H1 (cell line): ENCODE measurements at regions not wholly inside any gene's neighbourhood (a gene's known extent, or its start where the extent isn't known, plus 50 kb on each side); places are given as distances from the start of the nearest gene placed in this dataset.

Experiments
- CTCF ChIA-PET: fragments of 300-600 bp; sonication (Branson Sonifier 250); formaldehyde crosslinking; loops from one replicate; lab custom pipeline; 2021; ENCODE audit not compliant: partially characterized antibody; lab: Charles Lee
- POLR2A ChIA-PET: fragments of 300-600 bp; sonication (Branson Sonifier 250); formaldehyde crosslinking; loops from one replicate; lab custom pipeline; 2021; ENCODE audit warnings: inconsistent platforms; ENCODE audit not compliant: partially characterized antibody; lab: Charles Lee
- DNase-seq, 2 experiments: peaks; one replicate each; pipeline versions ENCODE4 v3.0.0 to v3.0.0-alpha.2; 2010 to 2022; ENCODE audit warnings: low spot score in 2 of 2, low read depth in 1 of 2, mixed read lengths in 1 of 2
- FAIRE-seq: peaks from 2 replicates; lab custom pipeline; 2011; peaks lifted over from hg19 to GRCh38; lab: Jason Lieb, UNC
- H2AFZ ChIP-seq: 2 replicates; pipeline ENCODE4 v1.8.1; 2012; ENCODE audit warnings: low read length, inconsistent platforms
- H2AK5ac ChIP-seq: 2 replicates; pipeline ENCODE4 v1.6.1; 2013; ENCODE audit warnings: low read depth, low read length
- H2BK120ac ChIP-seq: replicated peaks from 2 replicates; pipeline ENCODE3; 2013; ENCODE audit warnings: low read depth, low read length, inconsistent platforms
- H2BK12ac ChIP-seq: 2 replicates; pipeline ENCODE4 v1.6.1; 2013; ENCODE audit warnings: low read depth, low read length
- H2BK15ac ChIP-seq: 2 replicates; pipeline ENCODE4 v1.6.1; 2013; ENCODE audit warnings: low read length
- H2BK20ac ChIP-seq: 2 replicates; pipeline ENCODE4 v1.6.1; 2013; ENCODE audit warnings: low read length
- H2BK5ac ChIP-seq: 2 replicates; pipeline ENCODE4 v1.6.1; 2013; ENCODE audit warnings: low read depth, low read length
- H3K14ac ChIP-seq: 2 replicates; pipeline ENCODE4 v1.6.1; 2013; ENCODE audit warnings: inconsistent platforms; ENCODE audit not compliant: insufficient read length
- H3K18ac ChIP-seq: 2 replicates; pipeline ENCODE4 v1.6.1; 2013; ENCODE audit warnings: low read length; ENCODE audit errors: extremely low read depth
- H3K23ac ChIP-seq: 2 replicates; pipeline ENCODE4 v1.6.1; 2013; ENCODE audit warnings: inconsistent platforms; ENCODE audit not compliant: insufficient read length
- H3K23me2 ChIP-seq: 2 replicates; pipeline ENCODE4 v1.6.1; 2013; ENCODE audit warnings: low read depth, low read length
- H3K27ac ChIP-seq: 2 replicates; pipeline ENCODE4 v1.6.1; 2011; ENCODE audit warnings: low read depth, low read length, inconsistent platforms
- H3K27me3 ChIP-seq, 4 experiments: replicated peaks in 1 of 4; 1 replicate in 1 of 4; 2 replicates in 3 of 4; pipeline versions ENCODE4 v1.6.1 to v1.8.1; 2011 to 2013; ENCODE audit warnings: low read length in 3 of 4, mild to moderate bottlenecking in 3 of 4, inconsistent platforms in 2 of 4, mixed read lengths in 2 of 4, moderate library complexity in 1 of 4; ENCODE audit not compliant: control insufficient read depth in 3 of 4, insufficient read depth in 3 of 4; ENCODE audit errors: extremely low read depth in 1 of 4
- H3K36me3 ChIP-seq, 4 experiments: 2 replicates each; pipeline versions ENCODE4 v1.6.1 to v1.8.1; 2011 to 2013; ENCODE audit warnings: mild to moderate bottlenecking in 4 of 4, low read length in 3 of 4, moderate library complexity in 2 of 4, control low read depth in 1 of 4, inconsistent platforms in 1 of 4; ENCODE audit not compliant: insufficient read depth in 4 of 4, control insufficient read depth in 2 of 4
- H3K4ac ChIP-seq: replicated peaks from 2 replicates; pipeline ENCODE3; 2013; ENCODE audit warnings: low read length, low read depth, mixed read lengths, inconsistent platforms; ENCODE audit not compliant: insufficient read length
- H3K4me1 ChIP-seq, 4 experiments: replicated peaks in 1 of 4; 1 replicate in 1 of 4; 2 replicates in 3 of 4; pipeline versions ENCODE4 v1.6.1 to v1.8.1; 2011 to 2013; ENCODE audit warnings: low read length in 3 of 4, inconsistent platforms in 2 of 4, mixed read lengths in 1 of 4; ENCODE audit not compliant: insufficient read depth in 4 of 4, control insufficient read depth in 3 of 4
- H3K4me2 ChIP-seq, 2 experiments: 2 replicates each; pipeline versions ENCODE4 v1.6.1 to v1.8.1; 2011 to 2013; ENCODE audit warnings: low read depth in 2 of 2, low read length in 2 of 2, control low read depth in 1 of 2, inconsistent platforms in 1 of 2, mild to moderate bottlenecking in 1 of 2; ENCODE audit not compliant: insufficient read depth in 1 of 2
- H3K4me3 ChIP-seq, 4 experiments: fragments of 200-600, 300-600 bp in 1 of 4; sonication (generic), shearing (Covaris generic), sonication (Bioruptor Twin) in 1 of 4; 2 replicates each; pipeline versions ENCODE4 v1.5.1 to v1.8.1; 2011 to 2016; ENCODE audit warnings: low read length in 4 of 4, low read depth in 3 of 4, control low read depth in 2 of 4, inconsistent platforms in 2 of 4, mild to moderate bottlenecking in 2 of 4, mixed read lengths in 1 of 4, moderate library complexity in 1 of 4; ENCODE audit not compliant: insufficient read depth in 2 of 4; ENCODE audit errors: extremely low read depth in 1 of 4
- H3K56ac ChIP-seq: replicated peaks from 2 replicates; pipeline ENCODE3; 2013; ENCODE audit warnings: low read depth, mild to moderate bottlenecking, mixed read lengths, low read length, inconsistent platforms; ENCODE audit not compliant: insufficient read length
- H3K79me1 ChIP-seq: 2 replicates; pipeline ENCODE4 v1.6.1; 2013; ENCODE audit warnings: low read depth, low read length, control low read depth
- H3K79me2 ChIP-seq, 2 experiments: 2 replicates each; pipeline versions ENCODE4 v1.6.1 to v1.8.1; 2012 to 2013; ENCODE audit warnings: low read length in 2 of 2, mild to moderate bottlenecking in 2 of 2, inconsistent platforms in 1 of 2; ENCODE audit not compliant: insufficient read depth in 2 of 2, control insufficient read depth in 1 of 2
- H3K9ac ChIP-seq, 4 experiments: replicated peaks in 1 of 4; 1 replicate in 1 of 4; 2 replicates in 3 of 4; pipeline versions ENCODE4 v1.6.1 to v1.8.1; 2011 to 2013; ENCODE audit warnings: low read depth in 3 of 4, low read length in 3 of 4, control low read depth in 2 of 4, mild to moderate bottlenecking in 2 of 4, moderate library complexity in 2 of 4, inconsistent platforms in 1 of 4; ENCODE audit errors: extremely low read depth in 1 of 4
- H3K9me3 ChIP-seq, 2 experiments: 2 replicates each; pipeline versions ENCODE4 v1.6.1 to v1.8.1; 2012 to 2013; ENCODE audit warnings: mild to moderate bottlenecking in 2 of 2, moderate library complexity in 2 of 2, control low read depth in 1 of 2, inconsistent platforms in 1 of 2, low read depth in 1 of 2, low read length in 1 of 2, mixed read lengths in 1 of 2; ENCODE audit not compliant: insufficient read depth in 2 of 2
- H4K20me1 ChIP-seq, 2 experiments: replicated peaks in 1 of 2; 2 replicates each; pipeline versions ENCODE3 to v1.8.1; 2011 to 2013; ENCODE audit warnings: inconsistent platforms in 2 of 2, low read length in 2 of 2, mild to moderate bottlenecking in 1 of 2; ENCODE audit not compliant: insufficient read depth in 2 of 2, control insufficient read depth in 1 of 2
- H4K5ac ChIP-seq: 2 replicates; pipeline ENCODE4 v1.6.1; 2013; ENCODE audit warnings: low read length, low read depth, mixed read lengths, inconsistent platforms; ENCODE audit not compliant: insufficient read length
- H4K8ac ChIP-seq: 2 replicates; pipeline ENCODE4 v1.8.0; 2013; ENCODE audit warnings: mild to moderate bottlenecking, moderate library complexity, low read length, inconsistent platforms; ENCODE audit not compliant: insufficient read depth; ENCODE audit errors: extremely low read depth
- H4K91ac ChIP-seq: replicated peaks from 2 replicates; pipeline ENCODE3; 2013; ENCODE audit warnings: low read length, mixed read lengths, inconsistent platforms; ENCODE audit not compliant: insufficient read length
- BRCA1 ChIP-seq: IDR thresholded peaks from 2 replicates; pipeline ENCODE4 v1.6.1; 2012; ENCODE audit warnings: low read depth, low read length, improper control_type of control experiment
- CBX5 ChIP-seq: fragments of 300-800, 300-1000 bp; sonication (generic); IDR thresholded peaks from 2 replicates; pipeline ENCODE4 v1.7.1; 2016; ENCODE audit warnings: antibody characterized with exemption, low read length, low read depth
- CHD1 ChIP-seq: IDR thresholded peaks from 2 replicates; pipeline ENCODE4 v1.6.1; 2012; ENCODE audit warnings: low read depth, low read length, improper control_type of control experiment
- CHD2 ChIP-seq: IDR thresholded peaks from 2 replicates; pipeline ENCODE4 v1.6.1; 2012; ENCODE audit warnings: low read length, improper control_type of control experiment
- CTCF ChIP-seq, 3 experiments: IDR thresholded peaks; 1 replicate in 2 of 3; 2 replicates in 1 of 3; pipeline versions ENCODE4 v1.5.1 to v1.6.1; 2011; ENCODE audit warnings: low read length in 3 of 3, mild to moderate bottlenecking in 3 of 3, inconsistent platforms in 2 of 3, low read depth in 1 of 3, moderate library complexity in 1 of 3; ENCODE audit not compliant: insufficient read depth in 1 of 3; ENCODE audit errors: control extremely low read depth in 1 of 3
- EGR1 ChIP-seq: IDR thresholded peaks from 2 replicates; pipeline ENCODE4 v1.6.1; 2011; ENCODE audit warnings: low read depth, low read length, borderline replicate concordance
- FOSL1 ChIP-seq: IDR thresholded peaks from 2 replicates; pipeline ENCODE4 v1.6.1; 2011; ENCODE audit warnings: mild to moderate bottlenecking, low read depth, low read length, moderate library complexity; ENCODE audit not compliant: insufficient read depth
- KDM1A ChIP-seq: fragments of 200-600, 300-600 bp; sonication (generic); IDR thresholded peaks from 2 replicates; pipeline ENCODE4 v1.7.1; 2016; ENCODE audit warnings: mild to moderate bottlenecking, low read length, borderline replicate concordance
- KDM4A ChIP-seq: IDR thresholded peaks from one replicate; pipeline ENCODE4 v1.7.1; 2012; ENCODE audit warnings: low read depth, mild to moderate bottlenecking, moderate library complexity, low read length, inconsistent platforms; ENCODE audit not compliant: severe bottlenecking
- SUZ12 ChIP-seq: fragments of 200-600 bp; sonication (generic); IDR thresholded peaks from 2 replicates; pipeline ENCODE4 v1.6.1; 2012; ENCODE audit warnings: mild to moderate bottlenecking, inconsistent platforms, low read length, moderate library complexity, mixed read lengths
- WGBS, 2 experiments: shearing (Covaris generic) in 1 of 2; methylation state at CpG; one replicate each; pipeline versions ENCODE4 v1.1.6 to v1.1.7; 2013 to 2015; ENCODE audit warnings: low lambda C conversion rate in 2 of 2, mixed read lengths in 2 of 2, inconsistent platforms in 1 of 2, low coverage in 1 of 2, missing lambda C conversion rate in 1 of 2; ENCODE audit not compliant: insufficient replicate concordance in 2 of 2, insufficient coverage in 1 of 2, insufficient read length in 1 of 2; ENCODE audit errors: extremely low coverage in 1 of 2, missing lambda C conversion rate in 1 of 2; 5-methylcytosine and 5-hydroxymethylcytosine counted together

- DNase-seq (no peak), FAIRE-seq (no peak)
- H3K56ac ChIP-seq = no peak overlapping the region
- H2BK12ac ChIP-seq = no peak overlapping the region
- H2BK20ac ChIP-seq = no peak overlapping the region
- H3K23me2 ChIP-seq = peaks cover 6% of the 10 kb centered on the region
- H3K27ac ChIP-seq = no peak overlapping the region
- H3K18ac ChIP-seq = no peak overlapping the region; the same call in 1 of the 2 replicates
- peaks cover 7 to 36% (median 28%) of the 10 kb centered on the region in 4 experiments for H3K4me1 ChIP-seq
- H4K5ac ChIP-seq = no peak overlapping the region
- ChIA-PET POLR2A (no interaction called here), CTCF (no interaction called here)
- no peak overlapping the region for H4K8ac ChIP-seq
- H3K23ac ChIP-seq = no peak overlapping the region
- no peaks in the 10 kb centered on the region for H3K79me2 ChIP-seq
- no peak overlapping the region for H3K4me3 ChIP-seq
- H4K20me1 ChIP-seq = no peaks in the 10 kb centered on the region
- H3K9ac ChIP-seq = no peak overlapping the region
- 81% methylated on average over 3 of the region's 3 CpGs; no CpG with 5 or more reads in 1 of the 2 experiments for whole genome bisulfite sequencing, 2 experiments
- H3K9me3 ChIP-seq = 0 out of 4 replicates have a peak, but pooled peaks cover 0 to 3% of the 10 kb centered on the region in 2 experiments
- TF ChIP-seq KDM1A (no peak), CBX5 (no peak), CHD2 (no peak), SUZ12 (no peak), EGR1 (no peak), CHD1 (no peak), CTCF (IDR thresholded peaks at IDR 0.05; ENCODE audit: control extremely low read depth in 1 of 3, insufficient read depth in 1 of 3, low read depth in 1 of 3, low read length in 3 of 3) (no peak), FOSL1 (no peak), BRCA1 (no peak), KDM4A (no peak)
- H2BK120ac ChIP-seq = no peak overlapping the region
- H2BK15ac ChIP-seq = no peak overlapping the region
- no peaks in the 10 kb centered on the region for H3K79me1 ChIP-seq
- no peak overlapping the region for H3K14ac ChIP-seq
- no peaks in the 10 kb centered on the region for H3K36me3 ChIP-seq
- peaks cover 0 to 6% (median 1%) of the 10 kb centered on the region in 4 experiments; a peak in 5 of 7 replicates for H3K27me3 ChIP-seq
- no peak overlapping the region for H2BK5ac ChIP-seq
- no peak overlapping the region for H2AK5ac ChIP-seq
- no peak overlapping the region for H3K4ac ChIP-seq
- H2AFZ ChIP-seq = no peak overlapping the region
- H3K4me2 ChIP-seq = no peak overlapping the region; a peak in 1 of 4 replicates
- H4K91ac ChIP-seq = no peak overlapping the region
Observed at GRCh38 chr5:17399931-17400330, 98.1 kb upstream of the TAF11L2 start.
